HEK293 (cell line): ENCODE measurements at regions not wholly inside any gene's neighbourhood (a gene's known extent, or its start where the extent isn't known, plus 50 kb on each side); places are given as distances from the start of the nearest gene placed in this dataset.

Experiments used
- CTCF ChIA-PET: fragments of 350-600 bp; formaldehyde crosslinking; extraction: SDS; loops from one replicate; lab custom pipeline; 2021; ENCODE audit warnings: antibody characterized with exemption; lab: Yijun Ruan, JAX
- POLR2A ChIA-PET: fragments of 300-600 bp; formaldehyde crosslinking; extraction: SDS; loops from one replicate; lab custom pipeline; 2020; ENCODE audit warnings: antibody characterized with exemption, inconsistent platforms; lab: Yijun Ruan, JAX
- H3K27ac ChIP-seq: fragments of 200-500 bp; sonication (Bioruptor generic); 2 replicates; pipeline ENCODE4 v1.5.1; 2014; ENCODE audit warnings: low read depth, low read length, control low read depth, inconsistent platforms; ENCODE audit errors: extremely low read depth
- H3K36me3 ChIP-seq, 2 experiments: fragments of 200-500 bp in 1 of 2; sonication (Bioruptor generic) in 1 of 2; 1 replicate in 1 of 2; 2 replicates in 1 of 2; pipeline ENCODE4 v1.5.1; 2014 to 2017; ENCODE audit warnings: inconsistent platforms in 2 of 2, low read length in 2 of 2; ENCODE audit not compliant: control insufficient read depth in 2 of 2, insufficient read depth in 1 of 2
- H3K4me1 ChIP-seq: fragments of 200-500 bp; sonication (Bioruptor generic); 2 replicates; pipeline ENCODE4 v1.5.1; 2014; ENCODE audit warnings: mild to moderate bottlenecking, low read length, inconsistent platforms; ENCODE audit not compliant: control insufficient read depth, insufficient read depth
- H3K4me3 ChIP-seq: 2 replicates; pipeline ENCODE4 v1.5.1; 2011; ENCODE audit warnings: low read depth, mild to moderate bottlenecking, control low read depth, low read length, moderate library complexity
- H3K9me3 ChIP-seq: fragments of 200-500 bp; sonication (Bioruptor generic); 2 replicates; pipeline ENCODE4 v1.5.1; 2014; ENCODE audit warnings: low read depth, low read length, inconsistent platforms; ENCODE audit not compliant: control insufficient read depth, insufficient read depth
- GFI1B ChIP-seq: fragments of 450-650 bp; formaldehyde crosslinking; IDR thresholded peaks from 2 replicates; pipeline ENCODE4 v1.5.1; 2016; ENCODE audit warnings: missing biosample characterization, missing genetic modification characterization
- KLF1 ChIP-seq: fragments of 450-650 bp; formaldehyde crosslinking; IDR thresholded peaks from 2 replicates; pipeline ENCODE4 v1.5.1; 2016; ENCODE audit warnings: missing biosample characterization, missing genetic modification characterization
- SALL2 ChIP-seq: fragments of 450-650 bp; formaldehyde crosslinking; IDR thresholded peaks from 2 replicates; pipeline ENCODE4 v1.5.0; 2017; ENCODE audit warnings: missing biosample characterization, mild to moderate bottlenecking, missing genetic modification characterization, borderline replicate concordance
- SCRT1 ChIP-seq: fragments of 450-650 bp; formaldehyde crosslinking; IDR thresholded peaks from 2 replicates; pipeline ENCODE4 v1.5.1; 2016; ENCODE audit warnings: missing biosample characterization, missing genetic modification characterization, borderline replicate concordance
- TCF7L2 ChIP-seq: IDR thresholded peaks from 2 replicates; pipeline ENCODE4 v1.6.1; 2011; ENCODE audit warnings: low read depth, mild to moderate bottlenecking, inconsistent platforms, low read length, moderate library complexity, borderline replicate concordance
- ZFP37 ChIP-seq: fragments of 450-650 bp; formaldehyde crosslinking; IDR thresholded peaks from 2 replicates; pipeline ENCODE4 v1.5.1; 2016; ENCODE audit warnings: missing biosample characterization, missing genetic modification characterization
- ZNF114 ChIP-seq: fragments of 450-650 bp; formaldehyde crosslinking; IDR thresholded peaks from 2 replicates; pipeline ENCODE4 v1.5.0; 2017; ENCODE audit warnings: missing biosample characterization, missing genetic modification characterization
- ZNF140 ChIP-seq: fragments of 450-650 bp; formaldehyde crosslinking; IDR thresholded peaks from 2 replicates; pipeline ENCODE4 v1.5.1; 2016; ENCODE audit warnings: missing biosample characterization, missing genetic modification characterization
- ZNF146 ChIP-seq: fragments of 450-650 bp; formaldehyde crosslinking; IDR thresholded peaks from 2 replicates; pipeline ENCODE4 v1.5.1; 2016; ENCODE audit warnings: missing biosample characterization, missing genetic modification characterization
- ZNF350 ChIP-seq: fragments of 450-650 bp; formaldehyde crosslinking; IDR thresholded peaks from 2 replicates; pipeline ENCODE4 v1.5.0; 2017; ENCODE audit warnings: missing biosample characterization, mild to moderate bottlenecking, missing genetic modification characterization
- ZNF37A ChIP-seq: fragments of 450-650 bp; IDR thresholded peaks from 2 replicates; pipeline ENCODE4 v1.5.1; 2018; ENCODE audit warnings: missing biosample characterization, missing genetic modification characterization
- ZNF555 ChIP-seq: fragments of 450-650 bp; formaldehyde crosslinking; conservative IDR thresholded peaks from 2 replicates; pipeline ENCODE4 v1.5.1; 2017; ENCODE audit warnings: missing biosample characterization, mild to moderate bottlenecking, missing genetic modification characterization, inconsistent platforms
- ZNF558 ChIP-seq: fragments of 450-650 bp; formaldehyde crosslinking; IDR thresholded peaks from 2 replicates; pipeline ENCODE4 v1.5.1; 2016; ENCODE audit warnings: missing biosample characterization, missing genetic modification characterization
- ZNF585B ChIP-seq: fragments of 450-650 bp; formaldehyde crosslinking; IDR thresholded peaks from 2 replicates; pipeline ENCODE4 v1.5.1; 2016; ENCODE audit warnings: missing biosample characterization, missing genetic modification characterization
- ZNF776 ChIP-seq: fragments of 450-650 bp; formaldehyde crosslinking; IDR thresholded peaks from 2 replicates; pipeline ENCODE4 v1.5.0; 2017; ENCODE audit warnings: missing biosample characterization, missing genetic modification characterization, borderline replicate concordance
- TF ChIP-seq, protein P1 (sequence below): fragments of 450-650 bp; formaldehyde crosslinking; IDR thresholded peaks from 2 replicates; pipeline ENCODE4 v1.5.1; 2016; ENCODE audit warnings: missing biosample characterization, missing genetic modification characterization, borderline replicate concordance
- TF ChIP-seq, protein P2 (sequence below): fragments of 450-650 bp; formaldehyde crosslinking; IDR thresholded peaks from 2 replicates; pipeline ENCODE4 v1.5.1; 2016; ENCODE audit warnings: missing biosample characterization, missing genetic modification characterization
- TF ChIP-seq, protein P3 (sequence below): fragments of 450-650 bp; formaldehyde crosslinking; IDR thresholded peaks from 2 replicates; pipeline ENCODE4 v1.5.1; 2016; ENCODE audit warnings: missing biosample characterization, missing genetic modification characterization
- TF ChIP-seq, protein P4 (sequence below): fragments of 450-650 bp; formaldehyde crosslinking; IDR thresholded peaks from 2 replicates; pipeline ENCODE4 v1.5.1; 2016; ENCODE audit warnings: missing biosample characterization, missing genetic modification characterization

DNA sequence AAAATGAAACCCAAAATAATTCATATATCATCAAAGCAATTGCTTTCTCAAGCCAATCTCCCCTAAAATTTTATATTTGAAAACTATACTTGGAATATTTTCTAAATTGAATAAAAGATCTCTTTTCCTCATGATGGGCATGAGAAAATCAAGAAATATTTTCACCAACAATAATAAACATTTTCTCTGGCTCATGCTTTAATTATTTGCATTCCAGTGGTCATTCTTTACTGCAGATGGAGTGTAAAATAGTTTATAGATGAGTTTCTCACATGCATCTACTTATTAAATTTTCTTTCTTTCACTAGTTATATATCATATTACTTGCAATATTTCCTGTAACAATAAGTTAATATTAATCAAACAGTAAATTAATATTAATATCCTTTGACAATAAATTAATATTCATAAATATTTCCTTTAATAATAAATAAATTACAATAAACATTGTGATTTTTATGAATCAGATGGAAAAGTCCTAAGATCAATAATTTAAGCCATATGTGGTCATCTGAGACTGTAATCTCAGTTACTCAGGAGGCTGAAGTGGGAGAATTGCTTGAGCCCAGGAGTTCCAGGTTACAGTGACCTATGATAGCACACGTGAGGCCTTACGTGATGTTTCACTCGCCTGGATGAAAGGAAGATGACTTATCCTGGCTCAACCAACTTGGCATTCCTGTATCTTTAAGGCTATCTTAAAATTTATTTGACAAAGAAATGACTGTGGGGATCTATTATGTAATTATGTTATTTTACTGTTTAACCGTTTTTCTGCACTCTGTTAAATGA, 958.8 kb downstream of the ZPLD1 start (continued):
- TF ChIP-seq, protein P1, sequence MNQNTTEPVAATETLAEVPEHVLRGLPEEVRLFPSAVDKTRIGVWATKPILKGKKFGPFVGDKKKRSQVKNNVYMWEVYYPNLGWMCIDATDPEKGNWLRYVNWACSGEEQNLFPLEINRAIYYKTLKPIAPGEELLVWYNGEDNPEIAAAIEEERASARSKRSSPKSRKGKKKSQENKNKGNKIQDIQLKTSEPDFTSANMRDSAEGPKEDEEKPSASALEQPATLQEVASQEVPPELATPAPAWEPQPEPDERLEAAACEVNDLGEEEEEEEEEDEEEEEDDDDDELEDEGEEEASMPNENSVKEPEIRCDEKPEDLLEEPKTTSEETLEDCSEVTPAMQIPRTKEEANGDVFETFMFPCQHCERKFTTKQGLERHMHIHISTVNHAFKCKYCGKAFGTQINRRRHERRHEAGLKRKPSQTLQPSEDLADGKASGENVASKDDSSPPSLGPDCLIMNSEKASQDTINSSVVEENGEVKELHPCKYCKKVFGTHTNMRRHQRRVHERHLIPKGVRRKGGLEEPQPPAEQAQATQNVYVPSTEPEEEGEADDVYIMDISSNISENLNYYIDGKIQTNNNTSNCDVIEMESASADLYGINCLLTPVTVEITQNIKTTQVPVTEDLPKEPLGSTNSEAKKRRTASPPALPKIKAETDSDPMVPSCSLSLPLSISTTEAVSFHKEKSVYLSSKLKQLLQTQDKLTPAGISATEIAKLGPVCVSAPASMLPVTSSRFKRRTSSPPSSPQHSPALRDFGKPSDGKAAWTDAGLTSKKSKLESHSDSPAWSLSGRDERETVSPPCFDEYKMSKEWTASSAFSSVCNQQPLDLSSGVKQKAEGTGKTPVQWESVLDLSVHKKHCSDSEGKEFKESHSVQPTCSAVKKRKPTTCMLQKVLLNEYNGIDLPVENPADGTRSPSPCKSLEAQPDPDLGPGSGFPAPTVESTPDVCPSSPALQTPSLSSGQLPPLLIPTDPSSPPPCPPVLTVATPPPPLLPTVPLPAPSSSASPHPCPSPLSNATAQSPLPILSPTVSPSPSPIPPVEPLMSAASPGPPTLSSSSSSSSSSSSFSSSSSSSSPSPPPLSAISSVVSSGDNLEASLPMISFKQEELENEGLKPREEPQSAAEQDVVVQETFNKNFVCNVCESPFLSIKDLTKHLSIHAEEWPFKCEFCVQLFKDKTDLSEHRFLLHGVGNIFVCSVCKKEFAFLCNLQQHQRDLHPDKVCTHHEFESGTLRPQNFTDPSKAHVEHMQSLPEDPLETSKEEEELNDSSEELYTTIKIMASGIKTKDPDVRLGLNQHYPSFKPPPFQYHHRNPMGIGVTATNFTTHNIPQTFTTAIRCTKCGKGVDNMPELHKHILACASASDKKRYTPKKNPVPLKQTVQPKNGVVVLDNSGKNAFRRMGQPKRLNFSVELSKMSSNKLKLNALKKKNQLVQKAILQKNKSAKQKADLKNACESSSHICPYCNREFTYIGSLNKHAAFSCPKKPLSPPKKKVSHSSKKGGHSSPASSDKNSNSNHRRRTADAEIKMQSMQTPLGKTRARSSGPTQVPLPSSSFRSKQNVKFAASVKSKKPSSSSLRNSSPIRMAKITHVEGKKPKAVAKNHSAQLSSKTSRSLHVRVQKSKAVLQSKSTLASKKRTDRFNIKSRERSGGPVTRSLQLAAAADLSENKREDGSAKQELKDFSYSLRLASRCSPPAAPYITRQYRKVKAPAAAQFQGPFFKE (tag by site-specific recombination): no peak
- TF ChIP-seq, protein P2, sequence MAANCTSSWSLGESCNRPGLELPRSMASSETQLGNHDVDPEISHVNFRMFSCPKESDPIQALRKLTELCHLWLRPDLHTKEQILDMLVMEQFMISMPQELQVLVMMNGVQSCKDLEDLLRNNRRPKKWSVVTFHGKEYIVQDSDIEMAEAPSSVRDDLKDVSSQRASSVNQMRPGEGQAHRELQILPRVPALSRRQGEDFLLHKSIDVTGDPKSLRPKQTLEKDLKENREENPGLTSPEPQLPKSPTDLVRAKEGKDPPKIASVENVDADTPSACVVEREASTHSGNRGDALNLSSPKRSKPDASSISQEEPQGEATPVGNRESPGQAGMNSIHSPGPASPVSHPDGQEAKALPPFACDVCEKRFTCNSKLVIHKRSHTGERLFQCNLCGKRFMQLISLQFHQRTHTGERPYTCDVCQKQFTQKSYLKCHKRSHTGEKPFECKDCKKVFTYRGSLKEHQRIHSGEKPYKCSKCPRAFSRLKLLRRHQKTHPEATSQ (tag by site-specific recombination): no peak
- TF ChIP-seq GFI1B (tag by site-specific recombination) (no peak), ZNF350 (tag by site-specific recombination) (no peak)

DNA sequence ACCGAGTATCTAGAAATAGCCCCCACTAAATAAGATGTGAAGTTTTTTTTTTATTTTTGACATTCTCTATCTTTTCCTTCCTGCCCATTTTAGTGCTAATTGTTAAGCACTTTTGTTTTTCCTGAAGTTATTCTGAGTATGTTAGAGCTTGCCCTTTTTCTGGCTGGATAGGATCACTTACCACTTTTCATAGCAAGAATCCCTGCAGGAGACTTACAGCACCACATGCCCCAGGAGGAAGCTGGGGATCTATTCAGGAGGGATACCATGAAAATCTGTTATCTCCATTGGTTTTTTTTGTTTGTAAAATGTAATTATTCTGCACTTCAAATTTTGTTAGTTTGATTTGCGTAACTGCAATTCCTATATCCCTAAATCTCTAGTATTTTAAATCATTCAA, 968.4 kb downstream of the ZPLD1 start:
- Histone ChIP-seq H3K4me1 (no peaks in the 10 kb centered on the region), H3K4me3 (no peak overlapping the region), H3K27ac (no peak overlapping the region), H3K9me3 (no peaks in the 10 kb centered on the region), H3K36me3 (no peaks in the 10 kb centered on the region)
- CTCF ChIA-PET: interaction anchor here (0.5 kb wide), 1 partner anchor 66 kb away, joined by 3 read pairs; no protein-coding TSS in a partner anchor
- POLR2A ChIA-PET: no interaction called here
- no peak for TF ChIP-seq GFI1B (tag by site-specific recombination)
- TF ChIP-seq, protein P3, sequence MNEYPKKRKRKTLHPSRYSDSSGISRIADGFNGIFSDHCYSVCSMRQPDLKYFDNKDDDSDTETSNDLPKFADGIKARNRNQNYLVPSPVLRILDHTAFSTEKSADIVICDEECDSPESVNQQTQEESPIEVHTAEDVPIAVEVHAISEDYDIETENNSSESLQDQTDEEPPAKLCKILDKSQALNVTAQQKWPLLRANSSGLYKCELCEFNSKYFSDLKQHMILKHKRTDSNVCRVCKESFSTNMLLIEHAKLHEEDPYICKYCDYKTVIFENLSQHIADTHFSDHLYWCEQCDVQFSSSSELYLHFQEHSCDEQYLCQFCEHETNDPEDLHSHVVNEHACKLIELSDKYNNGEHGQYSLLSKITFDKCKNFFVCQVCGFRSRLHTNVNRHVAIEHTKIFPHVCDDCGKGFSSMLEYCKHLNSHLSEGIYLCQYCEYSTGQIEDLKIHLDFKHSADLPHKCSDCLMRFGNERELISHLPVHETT (tag by site-specific recombination): no peak
- TF ChIP-seq ZNF555 (tag by site-specific recombination): no peak
- TF ChIP-seq ZNF558: no peak
- TF ChIP-seq SCRT1: no peak
- TF ChIP-seq KLF1 (tag by site-specific recombination): no peak
- TF ChIP-seq TCF7L2: no peak
- TF ChIP-seq, all 188 proteins: peak for 0

DNA sequence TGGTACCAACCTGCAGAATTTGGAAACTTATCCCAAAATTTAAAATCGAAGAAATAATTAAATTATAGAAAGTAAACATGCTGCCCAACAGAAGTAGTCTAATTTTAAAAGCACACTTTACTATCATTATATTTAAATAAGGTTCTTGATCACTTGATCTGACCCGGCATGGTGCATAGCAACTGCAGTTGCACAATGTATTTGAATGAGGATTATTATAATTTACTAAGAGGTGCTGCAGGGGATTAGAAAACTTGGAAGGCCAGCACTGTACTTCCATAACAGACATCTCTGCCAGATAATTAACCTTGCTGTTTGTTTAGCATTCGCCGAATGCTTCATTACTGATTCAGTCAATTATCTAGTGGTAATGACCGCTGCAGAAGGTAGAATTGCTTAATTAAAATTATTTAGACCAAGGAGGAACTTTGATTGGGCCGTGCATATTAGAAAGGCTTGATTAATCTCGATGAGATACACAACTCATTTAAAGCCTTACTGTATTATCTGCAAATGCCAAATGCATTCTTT, 971.6 kb downstream of the ZPLD1 start:
- ChIA-PET POLR2A (no interaction called here), CTCF (no interaction called here)
- Histone ChIP-seq H3K27ac (no peak overlapping the region), H3K4me3 (no peak overlapping the region), H3K36me3 (no peaks in the 10 kb centered on the region), H3K9me3 (no peaks in the 10 kb centered on the region), H3K4me1 (no peaks in the 10 kb centered on the region)
- TF ChIP-seq ZNF114 (no peak), ZFP37 (tag by site-specific recombination) (no peak), ZNF585B (no peak), ZNF776 (no peak), ZNF146 (tag by site-specific recombination) (no peak), ZNF140 (tag by site-specific recombination) (no peak), ZNF37A (tag by site-specific recombination) (no peak), SALL2 (tag by site-specific recombination) (no peak)
- TF ChIP-seq, protein P4, sequence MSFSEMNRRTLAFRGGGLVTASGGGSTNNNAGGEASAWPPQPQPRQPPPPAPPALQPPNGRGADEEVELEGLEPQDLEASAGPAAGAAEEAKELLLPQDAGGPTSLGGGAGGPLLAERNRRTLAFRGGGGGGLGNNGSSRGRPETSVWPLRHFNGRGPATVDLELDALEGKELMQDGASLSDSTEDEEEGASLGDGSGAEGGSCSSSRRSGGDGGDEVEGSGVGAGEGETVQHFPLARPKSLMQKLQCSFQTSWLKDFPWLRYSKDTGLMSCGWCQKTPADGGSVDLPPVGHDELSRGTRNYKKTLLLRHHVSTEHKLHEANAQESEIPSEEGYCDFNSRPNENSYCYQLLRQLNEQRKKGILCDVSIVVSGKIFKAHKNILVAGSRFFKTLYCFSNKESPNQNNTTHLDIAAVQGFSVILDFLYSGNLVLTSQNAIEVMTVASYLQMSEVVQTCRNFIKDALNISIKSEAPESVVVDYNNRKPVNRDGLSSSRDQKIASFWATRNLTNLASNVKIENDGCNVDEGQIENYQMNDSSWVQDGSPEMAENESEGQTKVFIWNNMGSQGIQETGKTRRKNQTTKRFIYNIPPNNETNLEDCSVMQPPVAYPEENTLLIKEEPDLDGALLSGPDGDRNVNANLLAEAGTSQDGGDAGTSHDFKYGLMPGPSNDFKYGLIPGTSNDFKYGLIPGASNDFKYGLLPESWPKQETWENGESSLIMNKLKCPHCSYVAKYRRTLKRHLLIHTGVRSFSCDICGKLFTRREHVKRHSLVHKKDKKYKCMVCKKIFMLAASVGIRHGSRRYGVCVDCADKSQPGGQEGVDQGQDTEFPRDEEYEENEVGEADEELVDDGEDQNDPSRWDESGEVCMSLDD (tag by site-specific recombination): no peak
- TF ChIP-seq, protein P3 (tag by site-specific recombination): no peak
